Left kidney (tissue), 1 donor: ENCODE measurements at regions not wholly inside any gene's neighbourhood (a gene's known extent, or its start where the extent isn't known, plus 50 kb on each side); places are given as distances from the start of the nearest gene placed in this dataset.
"Not testable (repeated sequence)": the region's sequence is repeated elsewhere in the genome, so short reads cannot be mapped to it uniquely, and the experiment has no call there.

ENCODE experiments used
- DNase-seq: peaks from one replicate; pipeline ENCODE4 v3.0.0-alpha.2; 2013

- no peak for DNase-seq
Measured at GRCh38 chr1:20432341-20432740, 53.7 kb downstream of the CAMK2N1 start.

GRCh38 chr1:20431176-20431460 is 54.9 kb downstream of the CAMK2N1 start:
- DNase-seq, result no peak

- peak; percentile 42 for DNase-seq
Measured at GRCh38 chr1:20430355-20431175, 55.4 kb downstream of the CAMK2N1 start.

- no peak for DNase-seq
Measured at GRCh38 chr1:20429296-20429695, 56.7 kb downstream of the CAMK2N1 start.

GRCh38 chr1:20428841-20429240 is 57.2 kb downstream of the CAMK2N1 start:
- no peak for DNase-seq

GRCh38 chr1:20426923-20427322 is 59.1 kb downstream of the CAMK2N1 start:
- no peak for DNase-seq

- DNase-seq, result no peak
Measured at GRCh38 chr1:20426371-20426770, 59.6 kb downstream of the CAMK2N1 start.

- no peak for DNase-seq
Measured at GRCh38 chr1:20425622-20426021, 60.4 kb downstream of the CAMK2N1 start.

GRCh38 chr1:20423169-20423795 is 62.7 kb downstream of the CAMK2N1 start:
- no peak for DNase-seq

GRCh38 chr1:20421441-20421840 is 64.6 kb downstream of the CAMK2N1 start:
- DNase-seq, result no peak

- no peak for DNase-seq
Measured at GRCh38 chr1:20417581-20417980, 68.4 kb downstream of the CAMK2N1 start.

- DNase-seq, result no peak
Measured at GRCh38 chr1:20416706-20417105, 69.3 kb downstream of the CAMK2N1 start.

- no peak for DNase-seq
Measured at GRCh38 chr1:20413776-20414140, 72.3 kb downstream of the CAMK2N1 start.

GRCh38 chr1:20413136-20413775 is 72.8 kb downstream of the CAMK2N1 start:
- no peak for DNase-seq

- DNase-seq, result no peak
Measured at GRCh38 chr1:20411196-20411980, 74.6 kb downstream of the CAMK2N1 start.

GRCh38 chr1:20410503-20410902 is 75.5 kb downstream of the CAMK2N1 start:
- DNase-seq, result no peak

- no peak for DNase-seq
Measured at GRCh38 chr1:20409971-20410370, 76.0 kb downstream of the CAMK2N1 start.

- no peak for DNase-seq
Measured at GRCh38 chr1:20409012-20409411, 77.0 kb downstream of the CAMK2N1 start.

GRCh38 chr1:20408133-20408650 is 77.8 kb downstream of the CAMK2N1 start:
- DNase-seq, result not testable (repeated sequence)

GRCh38 chr1:20405893-20406604 is 80.0 kb downstream of the CAMK2N1 start:
- no peak for DNase-seq

- no peak for DNase-seq
Measured at GRCh38 chr1:20405051-20405754, 80.8 kb downstream of the CAMK2N1 start.
